Endothelial cell of umbilical vein (primary cell): ENCODE measurements at regions not wholly inside any gene's neighbourhood (a gene's known extent, or its start where the extent isn't known, plus 50 kb on each side); places are given as distances from the start of the nearest gene placed in this dataset.

Experiments
- CTCF ChIP-seq, 2 donors: IDR thresholded peaks; 1 replicate in 1 of 2; 2 replicates in 1 of 2; pipeline ENCODE4 v1.5.1; 2011; ENCODE audit warnings: low read length in 2 of 2, mild to moderate bottlenecking in 2 of 2, moderate library complexity in 2 of 2, control low read depth in 1 of 2, inconsistent platforms in 1 of 2, low read depth in 1 of 2; ENCODE audit not compliant: insufficient read depth in 1 of 2; ENCODE audit errors: extremely low read depth in 1 of 2
- POLR2A ChIP-seq: IDR thresholded peaks from 2 replicates; pipeline ENCODE4 v1.6.1; 2012; ENCODE audit warnings: low read depth, mild to moderate bottlenecking, control low read depth, low read length
- POLR2AphosphoS5 ChIP-seq: IDR thresholded peaks from 2 replicates; pipeline ENCODE4 v1.6.1; 2012; ENCODE audit warnings: low read depth, mild to moderate bottlenecking, control low read depth, low read length, moderate library complexity; ENCODE audit not compliant: insufficient read depth

- TF ChIP-seq CTCF (IDR thresholded peaks at IDR 0.05; ENCODE audit: extremely low read depth in 1 of 2, insufficient read depth in 1 of 2, low read depth in 1 of 2, low read length in 2 of 2) = no peak
- TF ChIP-seq POLR2AphosphoS5 = no peak
- TF ChIP-seq POLR2A = no peak
Observed at GRCh38 chr6:15137086-15137485, 108.8 kb upstream of the JARID2 start.
